Mucosa of descending colon (tissue), 3 donors: ENCODE measurements at regions not wholly inside any gene's neighbourhood (a gene's known extent, or its start where the extent isn't known, plus 50 kb on each side); places are given as distances from the start of the nearest gene placed in this dataset.
A peak's percentile ranks its signal among the peaks of the same experiment; 100 is the strongest.

ENCODE experiments used
- ATAC-seq: fragments of 200-7000 bp; cut with Tn5 transposase; one replicate; pipeline ENCODE4 v1.9.1; 2020; ENCODE audit warnings: mild to moderate bottlenecking, moderate library complexity
- DNase-seq, 3 donors: peaks; one replicate each; pipeline ENCODE4 v3.0.0-alpha.2; 2020
- H3K36me3 ChIP-seq: fragments of 200-600 bp; one replicate; pipeline ENCODE4 v1.8.0; 2021; ENCODE audit warnings: low read depth, mild to moderate bottlenecking
- H3K4me1 ChIP-seq: fragments of 200-600 bp; one replicate; pipeline ENCODE4 v1.8.0; 2021; ENCODE audit warnings: low read depth, mild to moderate bottlenecking
- H3K4me3 ChIP-seq: fragments of 200-600 bp; one replicate; pipeline ENCODE4 v1.8.0; 2021; ENCODE audit warnings: mild to moderate bottlenecking
- H3K9me3 ChIP-seq: fragments of 200-600 bp; one replicate; pipeline ENCODE4 v1.8.0; 2021; ENCODE audit warnings: mild to moderate bottlenecking
- CTCF ChIP-seq: fragments of 200-600 bp; IDR thresholded peaks from one replicate; pipeline ENCODE4 v1.8.0; 2022; ENCODE audit warnings: antibody characterized with exemption, mild to moderate bottlenecking
- intact Hi-C, 2 donors: fragments of 100-400 bp; cut with DNase I in 1 of 2; cut with micrococcal nuclease in 1 of 2; formaldehyde crosslinking; loops; one replicate each; pipeline versions ENCODE4 v1.11.0 to v1.11.1; 2022; cut with DNase I, micrococcal nuclease
- donor health status: DM: no; HTN: no; CAD: no; lungs with moderate emphysema.
- donor health status: DM: no; HTN: no; CAD: no.
- donor health status: DM: no; HTN: yes; CAD: no.

GRCh38 chr6:151154418-151154817, 85.3 kb upstream of the AKAP12 start:
- no peaks in the 10 kb centered on the region for H3K36me3 ChIP-seq
- ATAC-seq (no peak), DNase-seq (peak in 1 of 3 donors; percentile 30)
- no peaks in the 10 kb centered on the region for H3K4me1 ChIP-seq
- no peaks in the 10 kb centered on the region for H3K9me3 ChIP-seq
- intact Hi-C loops = no loop called here
- no peak overlapping the region for H3K4me3 ChIP-seq
- TF ChIP-seq CTCF = no peak

- Histone ChIP-seq H3K4me3 (no peak overlapping the region), H3K4me1 (no peaks in the 10 kb centered on the region), H3K36me3 (no peaks in the 10 kb centered on the region), H3K9me3 (no peaks in the 10 kb centered on the region)
- intact Hi-C loops = no loop called here
- ATAC-seq (no peak), DNase-seq (no peak)
- TF ChIP-seq CTCF = no peak
These were observed 84.7 kb upstream of the AKAP12 start for GRCh38 chr6:151155095-151155494.

- no peaks in the 10 kb centered on the region for H3K4me1 ChIP-seq
- no peaks in the 10 kb centered on the region for H3K9me3 ChIP-seq
- H3K4me3 ChIP-seq = no peak overlapping the region
- no peak for DNase-seq
- TF ChIP-seq CTCF = no peak
- ATAC-seq = peak; percentile 55
- intact Hi-C loops = no loop called here
- H3K36me3 ChIP-seq = no peaks in the 10 kb centered on the region
These were observed 78.6 kb upstream of the AKAP12 start for GRCh38 chr6:151160929-151161757.

- no peak for TF ChIP-seq CTCF
- ATAC-seq = no peak
- H3K9me3 ChIP-seq = no peaks in the 10 kb centered on the region
- no peak overlapping the region for H3K4me3 ChIP-seq
- H3K36me3 ChIP-seq = no peaks in the 10 kb centered on the region
- no peaks in the 10 kb centered on the region for H3K4me1 ChIP-seq
- no peak for DNase-seq
- intact Hi-C loops = no loop called here
These were observed 75.4 kb upstream of the AKAP12 start for GRCh38 chr6:151164383-151164782.

GRCh38 chr6:151166180-151166579, 73.6 kb upstream of the AKAP12 start:
- Histone ChIP-seq H3K4me1 (no peaks in the 10 kb centered on the region), H3K36me3 (no peaks in the 10 kb centered on the region), H3K9me3 (no peaks in the 10 kb centered on the region), H3K4me3 (no peak overlapping the region)
- intact Hi-C loops = no loop called here
- ATAC-seq (no peak), DNase-seq (no peak)
- TF ChIP-seq CTCF = no peak

- TF ChIP-seq CTCF = no peak
- Histone ChIP-seq H3K9me3 (no peaks in the 10 kb centered on the region), H3K4me1 (no peaks in the 10 kb centered on the region), H3K4me3 (no peak overlapping the region), H3K36me3 (no peaks in the 10 kb centered on the region)
- intact Hi-C loops = no loop called here
- ATAC-seq (no peak), DNase-seq (no peak)
These were observed 72.7 kb upstream of the AKAP12 start for GRCh38 chr6:151167034-151167433.
